ENCODE measurements at regions not wholly inside any gene's neighbourhood (a gene's known extent, or its start where the extent isn't known, plus 50 kb on each side); places are given as distances from the start of the nearest gene placed in this dataset.
"Not testable (repeated sequence)": the region's sequence is repeated elsewhere in the genome, so short reads cannot be mapped to it uniquely, and the experiment has no call there.

- DNase-seq (ENCODE audit: low spot score) = no peak
Measured at GRCh38 chr22:48511211-48511610, 1316.5 kb downstream of the BRD1 start.

- no peak for DNase-seq (ENCODE audit: low spot score)
Measured at GRCh38 chr22:48510599-48510998, 1317.1 kb downstream of the BRD1 start.

GRCh38 chr22:48507595-48508350, 1319.9 kb downstream of the BRD1 start:
- no peak for DNase-seq (ENCODE audit: low spot score)

- no peak for DNase-seq (ENCODE audit: low spot score)
Measured at GRCh38 chr22:48507171-48507570, 1320.5 kb downstream of the BRD1 start.

- no peak for DNase-seq (ENCODE audit: low spot score)
Measured at GRCh38 chr22:48506506-48507145, 1321.0 kb downstream of the BRD1 start.

- DNase-seq (ENCODE audit: low spot score) = no peak
Measured at GRCh38 chr22:48505891-48506290, 1321.8 kb downstream of the BRD1 start.

GRCh38 chr22:48504519-48505140, 1323.0 kb downstream of the BRD1 start:
- no peak for DNase-seq (ENCODE audit: low spot score)

GRCh38 chr22:48503876-48504275, 1323.8 kb downstream of the BRD1 start:
- DNase-seq (ENCODE audit: low spot score) = no peak

GRCh38 chr22:48503035-48503625, 1324.5 kb downstream of the BRD1 start:
- no peak for DNase-seq (ENCODE audit: low spot score)

GRCh38 chr22:48501231-48501750, 1326.4 kb downstream of the BRD1 start:
- DNase-seq (ENCODE audit: low spot score) = no peak

- no peak for DNase-seq (ENCODE audit: low spot score)
Measured at GRCh38 chr22:48500471-48501230, 1327.0 kb downstream of the BRD1 start.

GRCh38 chr22:48499456-48500425, 1327.9 kb downstream of the BRD1 start:
- no peak for DNase-seq (ENCODE audit: low spot score)

- no peak for DNase-seq (ENCODE audit: low spot score)
Measured at GRCh38 chr22:48498526-48499331, 1328.9 kb downstream of the BRD1 start.

- DNase-seq (ENCODE audit: low spot score) = not testable (repeated sequence)
Measured at GRCh38 chr22:48497743-48498520, 1329.7 kb downstream of the BRD1 start.

- DNase-seq (ENCODE audit: low spot score) = no peak
Measured at GRCh38 chr22:48496987-48497650, 1330.6 kb downstream of the BRD1 start.

GRCh38 chr22:48496226-48496845, 1331.3 kb downstream of the BRD1 start:
- DNase-seq (ENCODE audit: low spot score) = no peak

- no peak for DNase-seq (ENCODE audit: low spot score)
Measured at GRCh38 chr22:48495751-48496080, 1332.0 kb downstream of the BRD1 start.
